Karpas-422 (cell line): ENCODE measurements at regions not wholly inside any gene's neighbourhood (a gene's known extent, or its start where the extent isn't known, plus 50 kb on each side); places are given as distances from the start of the nearest gene placed in this dataset.

Experiments
- DNase-seq: peaks from one replicate; pipeline ENCODE4 v3.0.0-alpha.2; 2015
- H2AFZ ChIP-seq: fragments of 200-600 bp; sonication (generic); 2 replicates; pipeline ENCODE4 v1.6.1; 2014; ENCODE audit warnings: antibody characterized with exemption, low read length, mixed read lengths
- H3K27ac ChIP-seq: fragments of 200-600 bp; sonication (generic); 2 replicates; pipeline ENCODE4 v1.5.1; 2014; ENCODE audit warnings: mild to moderate bottlenecking, low read length, moderate library complexity
- H3K27me3 ChIP-seq: fragments of 200-600 bp; sonication (generic); 2 replicates; pipeline ENCODE4 v1.6.1; 2014; ENCODE audit warnings: low read length, mixed read lengths
- H3K36me3 ChIP-seq: fragments of 200-600 bp; sonication (generic); 2 replicates; pipeline ENCODE4 v1.6.1; 2014; ENCODE audit warnings: low read length, mixed read lengths; ENCODE audit not compliant: insufficient read depth
- H3K4me1 ChIP-seq: fragments of 200-600 bp; sonication (generic); 2 replicates; pipeline ENCODE4 v1.6.1; 2014; ENCODE audit warnings: mild to moderate bottlenecking, low read length, mixed read lengths
- H3K4me2 ChIP-seq: fragments of 200-600 bp; sonication (generic); 2 replicates; pipeline ENCODE4 v1.6.1; 2014; ENCODE audit warnings: low read length, low read depth, mild to moderate bottlenecking; ENCODE audit not compliant: poor library complexity, severe bottlenecking
- H3K4me3 ChIP-seq: fragments of 200-600 bp; sonication (generic); 2 replicates; pipeline ENCODE4 v1.5.1; 2014; ENCODE audit warnings: mild to moderate bottlenecking, antibody characterized with exemption, low read length, mixed read lengths
- H3K79me2 ChIP-seq: fragments of 200-600 bp; sonication (generic); 2 replicates; pipeline ENCODE4 v1.6.1; 2014; ENCODE audit warnings: mild to moderate bottlenecking, low read length, mixed read lengths
- H3K9ac ChIP-seq: fragments of 200-600 bp; sonication (generic); 2 replicates; pipeline ENCODE4 v1.6.0; 2014; ENCODE audit warnings: low read length
- H3K9me2 ChIP-seq: fragments of 200-600 bp; sonication (generic), shearing (Covaris generic); replicated peaks from 2 replicates; pipeline ENCODE4 v1.6.0; 2014; ENCODE audit warnings: mild to moderate bottlenecking, low read length, moderate library complexity; ENCODE audit not compliant: insufficient read depth
- H3K9me3 ChIP-seq: fragments of 300-700, 200-600 bp; sonication (generic); 2 replicates; pipeline ENCODE4 v1.6.1; 2014; ENCODE audit warnings: low read length, mixed read lengths
- H4K20me1 ChIP-seq: fragments of 200-600 bp; sonication (generic); 2 replicates; pipeline ENCODE4 v1.6.1; 2014; ENCODE audit warnings: mild to moderate bottlenecking, antibody characterized with exemption, low read length, low read depth; ENCODE audit not compliant: insufficient read depth

- Histone ChIP-seq H3K36me3 (no peaks in the 10 kb centered on the region), H4K20me1 (no peaks in the 10 kb centered on the region), H3K4me1 (no peaks in the 10 kb centered on the region), H3K9me2 (no peaks in the 10 kb centered on the region), H3K9ac (no peak overlapping the region), H2AFZ (no peak overlapping the region), H3K4me2 (no peak overlapping the region), H3K27ac (no peak overlapping the region), H3K4me3 (no peak overlapping the region), H3K27me3 (no peaks in the 10 kb centered on the region), H3K9me3 (no peaks in the 10 kb centered on the region), H3K79me2 (no peaks in the 10 kb centered on the region)
- no peak for DNase-seq
Observed at GRCh38 chr11:71307811-71308645, 55.7 kb upstream of the SHANK2 start.

- Histone ChIP-seq H3K4me3 (no peak overlapping the region), H3K27ac (no peak overlapping the region), H3K4me2 (no peak overlapping the region), H3K27me3 (no peaks in the 10 kb centered on the region), H4K20me1 (no peaks in the 10 kb centered on the region), H3K9ac (no peak overlapping the region), H3K79me2 (no peaks in the 10 kb centered on the region), H3K9me2 (no peaks in the 10 kb centered on the region), H3K4me1 (no peaks in the 10 kb centered on the region), H3K9me3 (no peaks in the 10 kb centered on the region), H3K36me3 (no peaks in the 10 kb centered on the region), H2AFZ (no peak overlapping the region)
- no peak for DNase-seq
Observed at GRCh38 chr11:71305451-71306125, 53.2 kb upstream of the SHANK2 start.

- Histone ChIP-seq H3K9me2 (no peaks in the 10 kb centered on the region), H3K4me2 (no peak overlapping the region), H3K9ac (no peak overlapping the region), H2AFZ (no peak overlapping the region), H3K9me3 (no peaks in the 10 kb centered on the region), H3K27ac (no peak overlapping the region), H3K27me3 (no peaks in the 10 kb centered on the region), H3K36me3 (no peaks in the 10 kb centered on the region), H4K20me1 (no peaks in the 10 kb centered on the region), H3K4me3 (no peak overlapping the region), H3K4me1 (no peaks in the 10 kb centered on the region), H3K79me2 (no peaks in the 10 kb centered on the region)
- DNase-seq: no peak
Observed at GRCh38 chr11:71305041-71305440, 52.7 kb upstream of the SHANK2 start.

- Histone ChIP-seq H3K36me3 (no peaks in the 10 kb centered on the region), H2AFZ (no peak overlapping the region), H3K4me2 (no peak overlapping the region), H3K9me3 (no peaks in the 10 kb centered on the region), H4K20me1 (no peaks in the 10 kb centered on the region), H3K27ac (no peak overlapping the region), H3K27me3 (no peaks in the 10 kb centered on the region), H3K9ac (no peak overlapping the region), H3K79me2 (no peaks in the 10 kb centered on the region), H3K9me2 (no peaks in the 10 kb centered on the region), H3K4me1 (no peaks in the 10 kb centered on the region), H3K4me3 (no peak overlapping the region)
- DNase-seq: no peak
Observed at GRCh38 chr11:71304491-71304890, 52.1 kb upstream of the SHANK2 start.

GRCh38 chr11:71304045-71304444, 51.7 kb upstream of the SHANK2 start:
- Histone ChIP-seq H3K36me3 (no peaks in the 10 kb centered on the region), H3K9me3 (no peaks in the 10 kb centered on the region), H3K9me2 (no peaks in the 10 kb centered on the region), H3K9ac (no peak overlapping the region), H3K79me2 (no peaks in the 10 kb centered on the region), H3K4me1 (no peaks in the 10 kb centered on the region), H3K27me3 (no peaks in the 10 kb centered on the region), H3K4me2 (no peak overlapping the region), H3K4me3 (no peak overlapping the region), H2AFZ (no peak overlapping the region), H4K20me1 (no peaks in the 10 kb centered on the region), H3K27ac (no peak overlapping the region)
- DNase-seq: no peak

- Histone ChIP-seq H3K9me3 (no peaks in the 10 kb centered on the region), H3K27ac (no peak overlapping the region), H3K79me2 (no peaks in the 10 kb centered on the region), H3K36me3 (no peaks in the 10 kb centered on the region), H3K9ac (no peak overlapping the region), H4K20me1 (no peaks in the 10 kb centered on the region), H3K4me3 (no peak overlapping the region), H3K4me2 (no peak overlapping the region), H2AFZ (no peak overlapping the region), H3K27me3 (no peaks in the 10 kb centered on the region), H3K9me2 (no peaks in the 10 kb centered on the region), H3K4me1 (no peaks in the 10 kb centered on the region)
- no peak for DNase-seq
Observed at GRCh38 chr11:71302911-71303310, 50.5 kb upstream of the SHANK2 start.

GRCh38 chr11:71302534-71302909, 50.1 kb upstream of the SHANK2 start:
- Histone ChIP-seq H3K4me2 (no peak overlapping the region), H3K27ac (no peak overlapping the region), H3K4me3 (no peak overlapping the region), H3K9me3 (no peaks in the 10 kb centered on the region), H3K9me2 (no peaks in the 10 kb centered on the region), H3K4me1 (no peaks in the 10 kb centered on the region), H3K9ac (no peak overlapping the region), H3K36me3 (no peaks in the 10 kb centered on the region), H2AFZ (no peak overlapping the region), H3K27me3 (no peaks in the 10 kb centered on the region), H4K20me1 (no peaks in the 10 kb centered on the region), H3K79me2 (no peaks in the 10 kb centered on the region)
- no peak for DNase-seq
